ENCODE measurements at regions not wholly inside any gene's neighbourhood (a gene's known extent, or its start where the extent isn't known, plus 50 kb on each side); places are given as distances from the start of the nearest gene placed in this dataset.

- Histone ChIP-seq H3K27me3 (ENCODE audit: control insufficient read depth in 3 of 3, insufficient read depth in 3 of 3, low read length in 3 of 3) (peaks cover 0 to 4% (median 0%) of the 10 kb centered on the region in 3 donors), H3K9me3 (ENCODE audit: control insufficient read depth in 3 of 3, low read length in 3 of 3) (no peaks in the 10 kb centered on the region), H3K36me3 (ENCODE audit: control insufficient read depth in 3 of 3, insufficient read depth in 3 of 3, low read length in 3 of 3) (no peaks in the 10 kb centered on the region), H3K9ac (ENCODE audit: low read depth in 1 of 3, low read length in 3 of 3) (no peak overlapping the region), H3K4me1 (ENCODE audit: control insufficient read depth in 3 of 3, insufficient read depth in 3 of 3, low read length in 3 of 3) (peaks cover 0 to 4% (median 0%) of the 10 kb centered on the region in 3 donors), H3K27ac (ENCODE audit: low read depth, low read length) (no peak overlapping the region), H3K4me3 (ENCODE audit: low read length in 3 of 3) (no peak overlapping the region)
Observed at GRCh38 chr6:87873556-87873955, 171.5 kb upstream of the AKIRIN2 start.

GRCh38 chr6:87870556-87870955, 168.5 kb upstream of the AKIRIN2 start:
- H3K4me1 ChIP-seq (ENCODE audit: control insufficient read depth in 3 of 3, insufficient read depth in 3 of 3, low read length in 3 of 3) = peaks cover 0 to 4% (median 0%) of the 10 kb centered on the region in 3 donors

DNA sequence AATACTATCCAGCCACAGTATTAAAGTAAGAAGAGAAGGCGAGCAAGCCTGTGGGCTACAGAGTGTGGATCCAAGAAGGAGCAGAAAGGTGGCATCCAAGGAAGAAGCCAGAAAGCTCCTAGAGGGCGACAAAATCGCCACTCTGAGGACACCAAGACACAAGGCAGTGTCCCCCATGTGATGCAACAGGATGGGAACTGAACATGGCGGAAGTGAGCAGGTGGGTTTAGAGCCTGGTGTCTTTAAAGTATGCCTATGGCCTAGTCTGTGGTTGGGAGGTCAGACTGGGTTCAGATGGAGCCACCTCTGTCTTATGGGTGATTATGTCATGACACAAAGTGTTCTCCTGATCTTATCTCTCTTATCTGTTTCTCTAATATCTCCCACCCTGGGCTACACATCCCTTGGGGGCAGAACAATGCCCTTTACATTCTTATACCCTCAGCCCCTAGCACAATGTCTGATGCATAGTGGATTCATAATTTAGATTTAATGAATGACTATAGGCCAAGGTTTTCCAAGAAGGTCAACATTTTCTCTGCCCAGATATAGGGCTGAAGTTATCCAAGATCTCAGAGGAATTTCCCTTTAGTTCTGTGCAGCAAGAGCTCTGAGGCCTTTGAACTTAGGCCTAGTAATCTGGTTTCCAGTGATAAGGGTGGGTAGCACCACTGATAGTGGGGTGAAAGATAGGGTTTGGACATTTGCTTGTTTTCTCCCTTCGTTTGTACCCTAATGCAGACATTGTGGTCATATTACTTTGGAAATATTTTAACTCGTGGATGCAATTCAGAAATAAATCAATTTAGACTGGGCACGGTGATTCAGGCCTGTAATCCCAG, 167.3 kb upstream of the AKIRIN2 start:
- Histone ChIP-seq H3K27me3 (ENCODE audit: control insufficient read depth in 3 of 3, insufficient read depth in 3 of 3, low read length in 3 of 3) (no peaks in the 10 kb centered on the region), H3K9me3 (ENCODE audit: control insufficient read depth in 3 of 3, low read length in 3 of 3) (no peaks in the 10 kb centered on the region), H3K36me3 (ENCODE audit: control insufficient read depth in 3 of 3, insufficient read depth in 3 of 3, low read length in 3 of 3) (no peaks in the 10 kb centered on the region), H3K9ac (ENCODE audit: low read depth in 1 of 3, low read length in 3 of 3) (no peak overlapping the region), H3K27ac (ENCODE audit: low read depth, low read length) (no peak overlapping the region), H3K4me1 (ENCODE audit: control insufficient read depth in 3 of 3, insufficient read depth in 3 of 3, low read length in 3 of 3) (peaks cover 0 to 4% (median 0%) of the 10 kb centered on the region in 3 donors), H3K4me3 (ENCODE audit: low read length in 3 of 3) (no peak overlapping the region)

More at GRCh38 chr6:87870556-87870955, 168.5 kb upstream of the AKIRIN2 start:
- no peaks in the 10 kb centered on the region for H3K36me3 ChIP-seq (ENCODE audit: control insufficient read depth in 3 of 3, insufficient read depth in 3 of 3, low read length in 3 of 3)
- H3K9ac ChIP-seq (ENCODE audit: low read depth in 1 of 3, low read length in 3 of 3) = no peak overlapping the region
- H3K9me3 ChIP-seq (ENCODE audit: control insufficient read depth in 3 of 3, low read length in 3 of 3) = no peaks in the 10 kb centered on the region
- no peak overlapping the region for H3K27ac ChIP-seq (ENCODE audit: low read depth, low read length)
- peaks cover 0 to 4% (median 0%) of the 10 kb centered on the region in 3 donors for H3K27me3 ChIP-seq (ENCODE audit: control insufficient read depth in 3 of 3, insufficient read depth in 3 of 3, low read length in 3 of 3)
- no peak overlapping the region for H3K4me3 ChIP-seq (ENCODE audit: low read length in 3 of 3)

GRCh38 chr6:87860902-87861301, 158.9 kb upstream of the AKIRIN2 start:
- no peak overlapping the region for H3K4me3 ChIP-seq (ENCODE audit: low read length in 3 of 3)
- H3K9ac ChIP-seq (ENCODE audit: low read depth in 1 of 3, low read length in 3 of 3) = no peak overlapping the region
- H3K4me1 ChIP-seq (ENCODE audit: control insufficient read depth in 3 of 3, insufficient read depth in 3 of 3, low read length in 3 of 3) = no peaks in the 10 kb centered on the region
- H3K27me3 ChIP-seq (ENCODE audit: control insufficient read depth in 3 of 3, insufficient read depth in 3 of 3, low read length in 3 of 3) = no peaks in the 10 kb centered on the region
- peaks cover 0 to 6% (median 1%) of the 10 kb centered on the region in 3 donors for H3K9me3 ChIP-seq (ENCODE audit: control insufficient read depth in 3 of 3, low read length in 3 of 3)
- H3K27ac ChIP-seq (ENCODE audit: low read depth, low read length) = no peak overlapping the region
- H3K36me3 ChIP-seq (ENCODE audit: control insufficient read depth in 3 of 3, insufficient read depth in 3 of 3, low read length in 3 of 3) = no peaks in the 10 kb centered on the region

DNA sequence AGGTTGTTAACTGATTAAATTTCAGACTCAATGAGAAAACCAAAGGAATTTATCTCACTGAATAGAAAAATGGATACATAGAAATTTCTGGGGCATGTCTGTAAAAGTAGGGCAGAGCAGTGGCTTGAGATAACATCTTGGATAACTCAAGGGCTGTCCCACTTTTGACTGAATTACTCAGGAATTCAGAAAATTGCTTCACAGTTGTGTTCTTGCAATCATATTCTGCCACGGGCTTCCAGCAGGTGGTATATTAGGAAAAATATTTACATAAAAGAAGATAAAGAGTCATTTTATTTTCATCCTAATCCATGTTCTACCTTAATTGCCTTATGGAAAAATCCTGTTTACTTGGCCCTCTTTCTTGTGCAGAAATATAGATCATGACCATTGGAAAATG, 156.4 kb upstream of the AKIRIN2 start:
- no peak overlapping the region for H3K9ac ChIP-seq (ENCODE audit: low read depth in 1 of 3, low read length in 3 of 3)
- no peak overlapping the region for H3K4me3 ChIP-seq (ENCODE audit: low read length in 3 of 3)
- peaks cover 0 to 6% (median 1%) of the 10 kb centered on the region in 3 donors for H3K9me3 ChIP-seq (ENCODE audit: control insufficient read depth in 3 of 3, low read length in 3 of 3)
- H3K27ac ChIP-seq (ENCODE audit: low read depth, low read length) = no peak overlapping the region
- no peaks in the 10 kb centered on the region for H3K36me3 ChIP-seq (ENCODE audit: control insufficient read depth in 3 of 3, insufficient read depth in 3 of 3, low read length in 3 of 3)
- H3K4me1 ChIP-seq (ENCODE audit: control insufficient read depth in 3 of 3, insufficient read depth in 3 of 3, low read length in 3 of 3) = no peaks in the 10 kb centered on the region
- no peaks in the 10 kb centered on the region for H3K27me3 ChIP-seq (ENCODE audit: control insufficient read depth in 3 of 3, insufficient read depth in 3 of 3, low read length in 3 of 3)

DNA sequence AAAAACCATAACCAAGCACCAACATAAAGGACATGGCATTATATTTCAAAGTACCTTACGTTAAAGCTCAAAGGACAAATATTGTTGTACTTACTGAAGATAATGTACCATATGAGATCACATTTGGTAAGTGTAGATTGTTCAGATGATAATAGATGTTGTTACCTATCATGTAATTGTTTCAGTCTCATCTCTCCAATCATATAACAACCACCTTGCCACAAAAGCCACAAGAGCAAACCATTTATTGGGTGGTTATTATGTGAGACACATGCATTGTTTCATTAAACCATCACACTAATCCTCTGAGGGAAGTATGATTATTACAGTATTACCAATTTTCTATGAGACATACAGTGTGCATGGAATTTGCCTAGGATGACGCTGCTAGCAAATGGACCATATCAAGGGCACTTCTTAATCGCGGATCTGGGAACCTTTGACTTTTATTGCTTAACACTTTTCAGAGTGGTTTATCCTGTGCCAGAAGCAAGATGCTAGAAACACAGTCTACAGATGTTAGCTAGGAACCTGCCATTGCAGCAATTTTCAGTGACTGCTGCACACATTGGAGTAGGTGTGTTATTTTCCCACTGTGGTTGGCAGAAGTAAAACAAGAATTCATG, 149.8 kb upstream of the AKIRIN2 start:
- Histone ChIP-seq H3K36me3 (ENCODE audit: control insufficient read depth in 3 of 3, insufficient read depth in 3 of 3, low read length in 3 of 3) (no peaks in the 10 kb centered on the region), H3K4me1 (ENCODE audit: control insufficient read depth in 3 of 3, insufficient read depth in 3 of 3, low read length in 3 of 3) (no peaks in the 10 kb centered on the region), H3K4me3 (ENCODE audit: low read length in 3 of 3) (no peak overlapping the region), H3K27me3 (ENCODE audit: control insufficient read depth in 3 of 3, insufficient read depth in 3 of 3, low read length in 3 of 3) (no peaks in the 10 kb centered on the region), H3K27ac (ENCODE audit: low read depth, low read length) (no peak overlapping the region), H3K9me3 (ENCODE audit: control insufficient read depth in 3 of 3, low read length in 3 of 3) (no peaks in the 10 kb centered on the region), H3K9ac (ENCODE audit: low read depth in 1 of 3, low read length in 3 of 3) (no peak overlapping the region)

GRCh38 chr6:87848616-87849015, 146.6 kb upstream of the AKIRIN2 start:
- Histone ChIP-seq H3K4me3 (ENCODE audit: low read length in 3 of 3) (no peak overlapping the region), H3K9me3 (ENCODE audit: control insufficient read depth in 3 of 3, low read length in 3 of 3) (no peaks in the 10 kb centered on the region), H3K9ac (ENCODE audit: low read depth in 1 of 3, low read length in 3 of 3) (no peak overlapping the region), H3K27me3 (ENCODE audit: control insufficient read depth in 3 of 3, insufficient read depth in 3 of 3, low read length in 3 of 3) (no peaks in the 10 kb centered on the region), H3K4me1 (ENCODE audit: control insufficient read depth in 3 of 3, insufficient read depth in 3 of 3, low read length in 3 of 3) (no peaks in the 10 kb centered on the region), H3K27ac (ENCODE audit: low read depth, low read length) (no peak overlapping the region), H3K36me3 (ENCODE audit: control insufficient read depth in 3 of 3, insufficient read depth in 3 of 3, low read length in 3 of 3) (no peaks in the 10 kb centered on the region)

GRCh38 chr6:87847830-87848210, 145.8 kb upstream of the AKIRIN2 start:
- Histone ChIP-seq H3K27ac (ENCODE audit: low read depth, low read length) (no peak overlapping the region), H3K9me3 (ENCODE audit: control insufficient read depth in 3 of 3, low read length in 3 of 3) (no peaks in the 10 kb centered on the region), H3K4me3 (ENCODE audit: low read length in 3 of 3) (no peak overlapping the region), H3K4me1 (ENCODE audit: control insufficient read depth in 3 of 3, insufficient read depth in 3 of 3, low read length in 3 of 3) (no peaks in the 10 kb centered on the region), H3K9ac (ENCODE audit: low read depth in 1 of 3, low read length in 3 of 3) (no peak overlapping the region), H3K27me3 (ENCODE audit: control insufficient read depth in 3 of 3, insufficient read depth in 3 of 3, low read length in 3 of 3) (no peaks in the 10 kb centered on the region), H3K36me3 (ENCODE audit: control insufficient read depth in 3 of 3, insufficient read depth in 3 of 3, low read length in 3 of 3) (no peaks in the 10 kb centered on the region)

GRCh38 chr6:87847135-87847829, 145.2 kb upstream of the AKIRIN2 start:
- H3K4me1 ChIP-seq (ENCODE audit: control insufficient read depth in 3 of 3, insufficient read depth in 3 of 3, low read length in 3 of 3) = no peaks in the 10 kb centered on the region
- H3K27me3 ChIP-seq (ENCODE audit: control insufficient read depth in 3 of 3, insufficient read depth in 3 of 3, low read length in 3 of 3) = no peaks in the 10 kb centered on the region
- H3K4me3 ChIP-seq (ENCODE audit: low read length in 3 of 3) = no peak overlapping the region

DNA sequence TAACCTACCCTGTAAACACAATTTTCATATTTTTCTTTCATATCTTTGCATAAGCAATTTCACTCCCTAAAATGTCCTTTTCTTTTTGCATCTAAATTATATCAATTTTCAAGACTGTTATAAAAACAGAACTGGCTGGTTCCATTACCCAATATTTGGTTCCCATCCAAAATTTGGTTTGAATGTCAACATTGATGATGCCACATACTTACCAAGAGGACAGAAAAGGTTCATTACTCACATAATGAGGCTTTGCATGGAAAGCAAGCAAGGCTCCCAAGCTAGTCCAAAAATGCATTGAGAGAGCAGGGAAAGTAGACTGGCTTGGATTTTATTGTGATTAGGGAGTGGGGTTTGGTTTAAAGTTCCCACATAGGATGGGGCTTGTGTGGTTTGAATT, 144.4 kb upstream of the AKIRIN2 start:
- Histone ChIP-seq H3K27me3 (ENCODE audit: control insufficient read depth in 3 of 3, insufficient read depth in 3 of 3, low read length in 3 of 3) (no peaks in the 10 kb centered on the region), H3K36me3 (ENCODE audit: control insufficient read depth in 3 of 3, insufficient read depth in 3 of 3, low read length in 3 of 3) (no peaks in the 10 kb centered on the region), H3K9me3 (ENCODE audit: control insufficient read depth in 3 of 3, low read length in 3 of 3) (no peaks in the 10 kb centered on the region), H3K27ac (ENCODE audit: low read depth, low read length) (no peak overlapping the region), H3K4me1 (ENCODE audit: control insufficient read depth in 3 of 3, insufficient read depth in 3 of 3, low read length in 3 of 3) (no peaks in the 10 kb centered on the region), H3K4me3 (ENCODE audit: low read length in 3 of 3) (no peak overlapping the region), H3K9ac (ENCODE audit: low read depth in 1 of 3, low read length in 3 of 3) (no peak overlapping the region)

More at GRCh38 chr6:87847135-87847829, 145.2 kb upstream of the AKIRIN2 start:
- Histone ChIP-seq H3K9me3 (ENCODE audit: control insufficient read depth in 3 of 3, low read length in 3 of 3) (no peaks in the 10 kb centered on the region), H3K9ac (ENCODE audit: low read depth in 1 of 3, low read length in 3 of 3) (no peak overlapping the region), H3K27ac (ENCODE audit: low read depth, low read length) (no peak overlapping the region), H3K36me3 (ENCODE audit: control insufficient read depth in 3 of 3, insufficient read depth in 3 of 3, low read length in 3 of 3) (no peaks in the 10 kb centered on the region)
